ENCODE measurements at regions not wholly inside any gene's neighbourhood (a gene's known extent, or its start where the extent isn't known, plus 50 kb on each side); places are given as distances from the start of the nearest gene placed in this dataset.

DNA sequence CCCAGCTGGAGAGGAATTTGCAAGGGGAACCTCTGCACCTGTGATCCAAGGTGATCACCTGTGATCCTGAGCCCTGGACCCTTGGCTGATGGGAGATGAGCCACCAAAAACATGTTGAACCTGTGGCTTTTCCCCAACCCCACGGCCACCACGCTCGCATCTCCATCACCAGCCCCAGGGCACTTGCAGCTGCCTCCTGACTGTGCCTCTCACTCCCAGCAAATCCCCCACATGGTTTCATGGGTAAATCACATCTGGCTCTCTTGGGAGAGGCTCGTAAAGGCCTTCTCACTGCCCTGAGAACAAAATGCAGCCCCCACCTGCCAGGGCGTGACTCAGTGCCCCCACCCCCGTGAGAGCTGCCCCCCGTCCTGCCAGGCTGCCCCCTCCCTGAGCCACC lies 76.0 kb downstream of the RFLNA start:
- DNase-seq (ENCODE audit: low read depth in 1 of 2, low spot score in 1 of 2), result no peak
- in situ Hi-C loops (cut with HindIII; ENCODE audit: low pct_unique_long_range_greater_than_20kb, low sequenced_read_pairs), result no loop called here
- TF ChIP-seq JUND (IDR thresholded peaks at IDR 0.05; ENCODE audit: low read depth), result no peak

DNA sequence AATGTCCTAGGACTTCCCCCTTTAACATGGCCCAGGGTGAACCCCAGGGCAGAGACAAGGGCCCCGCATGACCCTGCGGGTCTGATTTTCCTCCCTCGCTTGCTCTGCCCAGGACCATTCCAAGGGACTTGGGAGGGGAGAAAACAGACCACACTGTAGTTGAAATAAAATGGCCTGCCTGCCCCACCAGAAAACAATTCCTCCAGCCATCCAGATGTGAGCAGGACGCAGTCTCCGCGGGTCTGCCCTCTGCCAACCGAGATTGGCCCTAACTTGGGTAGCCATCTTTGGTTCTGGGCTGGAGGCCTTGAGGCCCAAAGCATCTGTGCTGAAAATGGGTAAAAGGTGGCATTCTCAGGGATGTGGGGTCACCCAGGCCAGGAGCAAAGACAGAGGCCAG lies 75.5 kb downstream of the RFLNA start:
- TF ChIP-seq JUND (IDR thresholded peaks at IDR 0.05; ENCODE audit: low read depth), result no peak
- no peak for DNase-seq (ENCODE audit: low read depth in 1 of 2, low spot score in 1 of 2)
- in situ Hi-C loops (cut with HindIII; ENCODE audit: low pct_unique_long_range_greater_than_20kb, low sequenced_read_pairs), result no loop called here

DNA sequence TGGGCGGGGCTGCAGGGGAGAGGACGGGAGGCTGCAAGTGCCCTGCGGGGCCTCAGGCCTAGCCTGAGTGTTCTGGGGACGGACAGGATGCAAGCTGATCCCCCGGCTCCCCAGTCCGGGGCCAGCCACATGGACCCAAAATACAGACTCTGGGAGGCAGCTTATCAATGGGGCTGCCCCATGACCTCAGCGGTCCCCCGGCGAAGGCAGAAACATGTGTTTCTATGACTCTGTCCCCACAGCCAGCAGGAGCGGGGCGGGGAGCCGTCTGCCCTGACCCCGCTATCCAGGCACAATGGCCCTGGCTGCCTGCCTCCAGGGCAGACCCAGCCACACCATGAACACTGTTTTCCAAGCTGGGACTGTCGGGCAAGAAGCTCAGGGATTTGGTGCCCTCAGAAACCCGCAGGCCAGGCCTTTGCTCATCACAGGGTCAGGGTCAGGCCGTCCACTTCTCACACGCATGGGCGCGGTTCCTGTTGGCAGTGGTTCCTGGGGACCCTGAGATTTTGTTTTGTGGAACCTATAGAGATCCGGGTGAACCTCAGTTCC lies 75.0 kb downstream of the RFLNA start:
- no peak for TF ChIP-seq JUND (IDR thresholded peaks at IDR 0.05; ENCODE audit: low read depth)
- in situ Hi-C loops (cut with HindIII; ENCODE audit: low pct_unique_long_range_greater_than_20kb, low sequenced_read_pairs), result no loop called here
- no peak for DNase-seq (ENCODE audit: low read depth in 1 of 2, low spot score in 1 of 2)

- TF ChIP-seq JUND (IDR thresholded peaks at IDR 0.05; ENCODE audit: low read depth), result no peak
- peak in 1 of 2 experiments; percentile 30 for DNase-seq (ENCODE audit: low read depth in 1 of 2, low spot score in 1 of 2)
- in situ Hi-C loops (cut with HindIII; ENCODE audit: low pct_unique_long_range_greater_than_20kb, low sequenced_read_pairs), result no loop called here
Measured at GRCh38 chr12:124369055-124369826, 74.3 kb downstream of the RFLNA start.

GRCh38 chr12:124368421-124369032 lies 73.6 kb downstream of the RFLNA start:
- no peak for TF ChIP-seq JUND (IDR thresholded peaks at IDR 0.05; ENCODE audit: low read depth)
- DNase-seq (ENCODE audit: low read depth in 1 of 2, low spot score in 1 of 2), result no peak
- in situ Hi-C loops (cut with HindIII; ENCODE audit: low pct_unique_long_range_greater_than_20kb, low sequenced_read_pairs), result no loop called here

DNA sequence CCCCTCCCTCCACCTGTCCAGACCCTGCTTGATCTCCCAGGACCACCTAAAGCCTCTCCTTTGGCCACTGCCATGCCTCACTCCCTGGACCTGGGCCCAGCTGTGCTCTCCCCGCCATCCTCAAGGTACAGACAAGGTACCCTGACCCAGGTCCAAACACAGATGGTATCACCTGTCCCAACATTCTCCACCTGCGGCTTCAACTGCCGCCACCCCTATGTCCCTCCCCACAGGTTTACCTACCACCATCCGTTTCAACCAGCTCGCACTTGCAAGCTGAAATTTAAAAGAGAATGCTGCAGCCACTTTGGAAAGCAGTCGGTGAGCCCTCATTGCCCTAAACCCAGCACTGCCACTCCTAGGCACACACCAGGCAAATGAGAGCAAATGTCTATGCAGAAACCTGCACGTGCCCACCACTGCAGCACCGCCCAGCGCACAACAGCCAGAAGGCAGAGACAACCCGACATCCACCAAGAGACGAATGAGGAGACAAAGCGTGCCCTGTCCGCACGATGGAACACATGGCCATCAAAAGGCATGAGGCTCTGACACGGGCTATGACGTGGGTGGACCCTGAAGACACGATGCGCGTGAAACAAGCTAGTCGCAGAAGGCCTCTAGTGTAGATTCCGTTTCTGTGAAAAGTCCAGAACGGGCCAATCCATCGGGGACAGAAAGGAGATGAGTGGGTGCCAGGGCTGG lies 71.0 kb downstream of the RFLNA start:
- no peak for TF ChIP-seq JUND (IDR thresholded peaks at IDR 0.05; ENCODE audit: low read depth)
- in situ Hi-C loops (cut with HindIII; ENCODE audit: low pct_unique_long_range_greater_than_20kb, low sequenced_read_pairs), result no loop called here
- DNase-seq (ENCODE audit: low read depth in 1 of 2, low spot score in 1 of 2), result peak in 1 of 2 experiments; percentile 73
